ENCODE measurements at regions not wholly inside any gene's neighbourhood (a gene's known extent, or its start where the extent isn't known, plus 50 kb on each side); places are given as distances from the start of the nearest gene placed in this dataset.

- H3K27ac ChIP-seq (ENCODE audit: low read depth, low read length) = no peak overlapping the region
- no peaks in the 10 kb centered on the region for H3K27me3 ChIP-seq (ENCODE audit: control insufficient read depth in 1 of 2, insufficient read depth in 2 of 2, low read length in 2 of 2)
- no peak overlapping the region for H3K4me3 ChIP-seq (ENCODE audit: low read depth in 1 of 2, low read length in 2 of 2)
- H3K9ac ChIP-seq (ENCODE audit: low read length) = no peak overlapping the region
- no peaks in the 10 kb centered on the region for H3K36me3 ChIP-seq (ENCODE audit: insufficient read depth, low read length)
- no peaks in the 10 kb centered on the region for H3K9me3 ChIP-seq (ENCODE audit: low read length)
- no peaks in the 10 kb centered on the region for H3K4me1 ChIP-seq (ENCODE audit: insufficient read depth, low read length)
These were observed 192.0 kb upstream of the HMGA2 start for GRCh38 chr12:65632131-65632855.

- H3K36me3 ChIP-seq (ENCODE audit: insufficient read depth, low read length) = no peaks in the 10 kb centered on the region
- H3K4me3 ChIP-seq (ENCODE audit: low read depth in 1 of 2, low read length in 2 of 2) = no peak overlapping the region
- H3K27ac ChIP-seq (ENCODE audit: low read depth, low read length) = no peak overlapping the region
- H3K9me3 ChIP-seq (ENCODE audit: low read length) = no peaks in the 10 kb centered on the region
- H3K4me1 ChIP-seq (ENCODE audit: insufficient read depth, low read length) = no peaks in the 10 kb centered on the region
- H3K27me3 ChIP-seq (ENCODE audit: control insufficient read depth in 1 of 2, insufficient read depth in 2 of 2, low read length in 2 of 2) = no peaks in the 10 kb centered on the region
- no peak overlapping the region for H3K9ac ChIP-seq (ENCODE audit: low read length)
These were observed 190.2 kb upstream of the HMGA2 start for GRCh38 chr12:65634061-65634460.

GRCh38 chr12:65634626-65635331 lies 189.5 kb upstream of the HMGA2 start:
- Histone ChIP-seq H3K27me3 (ENCODE audit: control insufficient read depth in 1 of 2, insufficient read depth in 2 of 2, low read length in 2 of 2) (no peaks in the 10 kb centered on the region), H3K9ac (ENCODE audit: low read length) (no peak overlapping the region), H3K4me3 (ENCODE audit: low read depth in 1 of 2, low read length in 2 of 2) (no peak overlapping the region), H3K27ac (ENCODE audit: low read depth, low read length) (no peak overlapping the region), H3K4me1 (ENCODE audit: insufficient read depth, low read length) (no peaks in the 10 kb centered on the region), H3K36me3 (ENCODE audit: insufficient read depth, low read length) (no peaks in the 10 kb centered on the region), H3K9me3 (ENCODE audit: low read length) (no peaks in the 10 kb centered on the region)

GRCh38 chr12:65636436-65636835 lies 187.8 kb upstream of the HMGA2 start:
- Histone ChIP-seq H3K27me3 (ENCODE audit: control insufficient read depth in 1 of 2, insufficient read depth in 2 of 2, low read length in 2 of 2) (no peaks in the 10 kb centered on the region), H3K27ac (ENCODE audit: low read depth, low read length) (no peak overlapping the region), H3K4me1 (ENCODE audit: insufficient read depth, low read length) (no peaks in the 10 kb centered on the region), H3K9me3 (ENCODE audit: low read length) (no peaks in the 10 kb centered on the region), H3K4me3 (ENCODE audit: low read depth in 1 of 2, low read length in 2 of 2) (no peak overlapping the region), H3K36me3 (ENCODE audit: insufficient read depth, low read length) (no peaks in the 10 kb centered on the region), H3K9ac (ENCODE audit: low read length) (no peak overlapping the region)

- no peaks in the 10 kb centered on the region for H3K4me1 ChIP-seq (ENCODE audit: insufficient read depth, low read length)
- no peaks in the 10 kb centered on the region for H3K9me3 ChIP-seq (ENCODE audit: low read length)
- no peaks in the 10 kb centered on the region for H3K36me3 ChIP-seq (ENCODE audit: insufficient read depth, low read length)
- no peaks in the 10 kb centered on the region for H3K27me3 ChIP-seq (ENCODE audit: control insufficient read depth in 1 of 2, insufficient read depth in 2 of 2, low read length in 2 of 2)
- no peak overlapping the region for H3K4me3 ChIP-seq (ENCODE audit: low read depth in 1 of 2, low read length in 2 of 2)
- no peak overlapping the region for H3K9ac ChIP-seq (ENCODE audit: low read length)
- H3K27ac ChIP-seq (ENCODE audit: low read depth, low read length) = no peak overlapping the region
These were observed 187.1 kb upstream of the HMGA2 start for GRCh38 chr12:65637150-65637549.

- H3K4me1 ChIP-seq (ENCODE audit: insufficient read depth, low read length) = no peaks in the 10 kb centered on the region
- no peaks in the 10 kb centered on the region for H3K27me3 ChIP-seq (ENCODE audit: control insufficient read depth in 1 of 2, insufficient read depth in 2 of 2, low read length in 2 of 2)
- H3K9me3 ChIP-seq (ENCODE audit: low read length) = no peaks in the 10 kb centered on the region
- no peak overlapping the region for H3K27ac ChIP-seq (ENCODE audit: low read depth, low read length)
- no peak overlapping the region for H3K4me3 ChIP-seq (ENCODE audit: low read depth in 1 of 2, low read length in 2 of 2)
- no peaks in the 10 kb centered on the region for H3K36me3 ChIP-seq (ENCODE audit: insufficient read depth, low read length)
- H3K9ac ChIP-seq (ENCODE audit: low read length) = no peak overlapping the region
These were observed 186.5 kb upstream of the HMGA2 start for GRCh38 chr12:65637774-65638173.

- Histone ChIP-seq H3K4me1 (ENCODE audit: insufficient read depth, low read length) (no peaks in the 10 kb centered on the region), H3K36me3 (ENCODE audit: insufficient read depth, low read length) (no peaks in the 10 kb centered on the region), H3K4me3 (ENCODE audit: low read depth in 1 of 2, low read length in 2 of 2) (no peak overlapping the region), H3K9ac (ENCODE audit: low read length) (no peak overlapping the region), H3K27ac (ENCODE audit: low read depth, low read length) (no peak overlapping the region), H3K9me3 (ENCODE audit: low read length) (no peaks in the 10 kb centered on the region), H3K27me3 (ENCODE audit: control insufficient read depth in 1 of 2, insufficient read depth in 2 of 2, low read length in 2 of 2) (no peaks in the 10 kb centered on the region)
These were observed 186.0 kb upstream of the HMGA2 start for GRCh38 chr12:65638324-65638723.

GRCh38 chr12:65640489-65640901 lies 183.8 kb upstream of the HMGA2 start:
- Histone ChIP-seq H3K27me3 (ENCODE audit: control insufficient read depth in 1 of 2, insufficient read depth in 2 of 2, low read length in 2 of 2) (no peaks in the 10 kb centered on the region), H3K9ac (ENCODE audit: low read length) (no peak overlapping the region), H3K4me1 (ENCODE audit: insufficient read depth, low read length) (no peaks in the 10 kb centered on the region), H3K4me3 (ENCODE audit: low read depth in 1 of 2, low read length in 2 of 2) (no peak overlapping the region), H3K27ac (ENCODE audit: low read depth, low read length) (no peak overlapping the region), H3K9me3 (ENCODE audit: low read length) (no peaks in the 10 kb centered on the region), H3K36me3 (ENCODE audit: insufficient read depth, low read length) (no peaks in the 10 kb centered on the region)

- Histone ChIP-seq H3K4me1 (ENCODE audit: insufficient read depth, low read length) (no peaks in the 10 kb centered on the region), H3K9ac (ENCODE audit: low read length) (no peak overlapping the region), H3K27me3 (ENCODE audit: control insufficient read depth in 1 of 2, insufficient read depth in 2 of 2, low read length in 2 of 2) (peaks cover 0 to 1% of the 10 kb centered on the region in 2 donors), H3K4me3 (ENCODE audit: low read depth in 1 of 2, low read length in 2 of 2) (no peak overlapping the region), H3K27ac (ENCODE audit: low read depth, low read length) (no peak overlapping the region), H3K9me3 (ENCODE audit: low read length) (no peaks in the 10 kb centered on the region), H3K36me3 (ENCODE audit: insufficient read depth, low read length) (no peaks in the 10 kb centered on the region)
These were observed 182.1 kb upstream of the HMGA2 start for GRCh38 chr12:65642061-65642661.

GRCh38 chr12:65643171-65643570 lies 181.1 kb upstream of the HMGA2 start:
- Histone ChIP-seq H3K9me3 (ENCODE audit: low read length) (no peaks in the 10 kb centered on the region), H3K4me3 (ENCODE audit: low read depth in 1 of 2, low read length in 2 of 2) (no peak overlapping the region), H3K27me3 (ENCODE audit: control insufficient read depth in 1 of 2, insufficient read depth in 2 of 2, low read length in 2 of 2) (peaks cover 0 to 5% of the 10 kb centered on the region in 2 donors), H3K27ac (ENCODE audit: low read depth, low read length) (no peak overlapping the region), H3K4me1 (ENCODE audit: insufficient read depth, low read length) (no peaks in the 10 kb centered on the region), H3K36me3 (ENCODE audit: insufficient read depth, low read length) (no peaks in the 10 kb centered on the region), H3K9ac (ENCODE audit: low read length) (no peak overlapping the region)

GRCh38 chr12:65643595-65644386 lies 180.5 kb upstream of the HMGA2 start:
- H3K27me3 ChIP-seq (ENCODE audit: control insufficient read depth in 1 of 2, insufficient read depth in 2 of 2, low read length in 2 of 2) = peaks cover 0 to 5% of the 10 kb centered on the region in 2 donors
- H3K4me1 ChIP-seq (ENCODE audit: insufficient read depth, low read length) = no peaks in the 10 kb centered on the region
- H3K36me3 ChIP-seq (ENCODE audit: insufficient read depth, low read length) = no peaks in the 10 kb centered on the region
- H3K27ac ChIP-seq (ENCODE audit: low read depth, low read length) = no peak overlapping the region
- no peak overlapping the region for H3K4me3 ChIP-seq (ENCODE audit: low read depth in 1 of 2, low read length in 2 of 2)
- H3K9ac ChIP-seq (ENCODE audit: low read length) = no peak overlapping the region
- no peaks in the 10 kb centered on the region for H3K9me3 ChIP-seq (ENCODE audit: low read length)
